HepG2 (cell line): ENCODE measurements at regions not wholly inside any gene's neighbourhood (a gene's known extent, or its start where the extent isn't known, plus 50 kb on each side); places are given as distances from the start of the nearest gene placed in this dataset.

ENCODE experiments used
- ATAC-seq: fragments of 200-7000 bp; cut with Tn5 transposase; 3 replicates; pipeline ENCODE4 v1.9.1; 2020; ENCODE audit warnings: mild to moderate bottlenecking, moderate library complexity
- BruUV-seq: library from RNA; stranded (reverse); fragments of 400-500 nt; replicated peaks from 2 replicates; lab custom pipeline; 2021; lab: Mats Ljungman, UMichigan
- CTCF ChIA-PET: fragments of 300-600 bp; formaldehyde crosslinking; extraction: SDS; loops from one replicate; lab custom pipeline; 2021; ENCODE audit warnings: low total read pairs, inconsistent platforms, low intra/inter-chr PET ratio; lab: Yijun Ruan, JAX
- POLR2A ChIA-PET: fragments of 350-600 bp; sonication (Branson Sonifier 250); formaldehyde crosslinking; loops from one replicate; lab custom pipeline; 2020; ENCODE audit warnings: antibody characterized with exemption, inconsistent platforms; lab: Yijun Ruan, JAX
- DNase-seq: peaks from one replicate; pipeline ENCODE4 v3.0.0-alpha.2; 2015; ENCODE audit warnings: low spot score
- FAIRE-seq: peaks from 3 replicates; lab custom pipeline; 2011; peaks lifted over from hg19 to GRCh38; lab: Jason Lieb, UNC
- H2AFZ ChIP-seq: one replicate; pipeline ENCODE4 v1.6.1; 2011; ENCODE audit warnings: low read length, inconsistent platforms
- H3K27ac ChIP-seq: fragments of 300-600 bp; 3 replicates; pipeline ENCODE4 v1.8.0; 2011; ENCODE audit warnings: mixed run types, mild to moderate bottlenecking, mixed read lengths, low read length, inconsistent platforms; ENCODE audit not compliant: insufficient read depth; ENCODE audit errors: extremely low read length
- H3K27me3 ChIP-seq, 2 experiments: fragments of 200-600 bp in 1 of 2; 2 replicates in 1 of 2; 3 replicates in 1 of 2; pipeline versions ENCODE4 v1.6.0 to v1.8.0; 2011; ENCODE audit warnings: low read length in 2 of 2, mild to moderate bottlenecking in 2 of 2, moderate library complexity in 2 of 2, inconsistent platforms in 1 of 2; ENCODE audit not compliant: insufficient read depth in 2 of 2, control insufficient read depth in 1 of 2
- H3K36me3 ChIP-seq, 2 experiments: fragments of 200-600 bp in 1 of 2; replicated peaks in 1 of 2; 2 replicates in 1 of 2; 3 replicates in 1 of 2; pipeline versions ENCODE4 v1.5.1 to v1.8.0; 2011; ENCODE audit warnings: low read length in 2 of 2, inconsistent platforms in 1 of 2; ENCODE audit not compliant: insufficient read depth in 2 of 2, control insufficient read depth in 1 of 2
- H3K4me1 ChIP-seq: 2 replicates; pipeline ENCODE4 v1.5.1; 2012; ENCODE audit warnings: low read length, inconsistent platforms; ENCODE audit not compliant: insufficient read depth
- H3K4me2 ChIP-seq: 2 replicates; pipeline ENCODE4 v1.6.0; 2011; ENCODE audit warnings: low read depth, low read length, inconsistent platforms
- H3K4me3 ChIP-seq, 3 experiments: fragments of 200-600 bp in 1 of 3; sonication (generic), shearing (Covaris generic) in 1 of 3; replicated peaks in 1 of 3; 2 replicates each; pipeline ENCODE4 v1.5.1; 2011 to 2016; ENCODE audit warnings: low read length in 3 of 3, inconsistent platforms in 2 of 3, low read depth in 2 of 3, mild to moderate bottlenecking in 2 of 3, control low read depth in 1 of 3, mixed read lengths in 1 of 3; ENCODE audit not compliant: insufficient read depth in 1 of 3
- H3K79me2 ChIP-seq: one replicate; pipeline ENCODE4 v1.6.1; 2011; ENCODE audit warnings: low read length, inconsistent platforms; ENCODE audit not compliant: insufficient read depth
- H3K9ac ChIP-seq: 2 replicates; pipeline ENCODE4 v1.6.0; 2011; ENCODE audit warnings: mild to moderate bottlenecking, low read depth, low read length, inconsistent platforms; ENCODE audit not compliant: insufficient read depth
- H3K9me3 ChIP-seq: 2 replicates; pipeline ENCODE4 v1.5.1; 2012; ENCODE audit warnings: mild to moderate bottlenecking, low read length
- H4K20me1 ChIP-seq: 2 replicates; pipeline ENCODE4 v1.6.0; 2011; ENCODE audit warnings: inconsistent platforms, mild to moderate bottlenecking, low read length, moderate library complexity; ENCODE audit not compliant: insufficient read depth
- ARHGAP35 ChIP-seq: sonication (generic); formaldehyde crosslinking; IDR thresholded peaks from 2 replicates; pipeline ENCODE4 v1.9.0; 2022; ENCODE audit warnings: mild to moderate bottlenecking, inconsistent platforms, moderate library complexity, missing genetic modification reagents, borderline replicate concordance
- CEBPZ ChIP-seq: IDR thresholded peaks from 2 replicates; pipeline ENCODE4 v1.6.1; 2012; ENCODE audit warnings: low read length, improper control_type of control experiment
- HCFC1 ChIP-seq: fragments of 150-350 bp; IDR thresholded peaks from 2 replicates; pipeline ENCODE4 v1.6.1; 2014; ENCODE audit warnings: low read depth, low read length
- HMGA1 ChIP-seq: sonication (generic); formaldehyde crosslinking; conservative IDR thresholded peaks from 2 replicates; pipeline ENCODE4 v1.4.0; 2020; ENCODE audit warnings: missing genetic modification reagents
- HNRNPLL ChIP-seq: fragments of 200-400 bp; formaldehyde crosslinking; IDR thresholded peaks from 2 replicates; pipeline ENCODE4 v1.6.1; 2017; ENCODE audit warnings: mild to moderate bottlenecking, low read depth, low read length; ENCODE audit not compliant: poor library complexity, severe bottlenecking
- KLF11 ChIP-seq: IDR thresholded peaks from 2 replicates; pipeline ENCODE4 v1.6.1; 2016; ENCODE audit warnings: missing compliant biosample characterization
- KLF9 ChIP-seq: IDR thresholded peaks from 2 replicates; pipeline ENCODE4 v1.6.1; 2016; ENCODE audit warnings: low read depth
- LCORL ChIP-seq, 2 experiments: fragments of 450-650 bp in 1 of 2; sonication (generic) in 1 of 2; formaldehyde crosslinking in 1 of 2; IDR thresholded peaks; 2 replicates each; pipeline versions ENCODE4 v1.5.0 to v1.6.1; 2017 to 2020; ENCODE audit warnings: antibody characterized with exemption in 1 of 2, missing genetic modification reagents in 1 of 2
- NFIB ChIP-seq: sonication (generic); formaldehyde crosslinking; IDR thresholded peaks from 2 replicates; pipeline ENCODE4 v1.9.0; 2021; ENCODE audit warnings: missing genetic modification reagents, mild to moderate bottlenecking, borderline replicate concordance
- PHF21A ChIP-seq: sonication (generic); formaldehyde crosslinking; IDR thresholded peaks from 2 replicates; pipeline ENCODE4 v1.5.0; 2020; ENCODE audit warnings: mild to moderate bottlenecking, missing genetic modification reagents
- POLR2AphosphoS5 ChIP-seq: IDR thresholded peaks from 2 replicates; pipeline ENCODE4 v1.6.1; 2012; ENCODE audit warnings: low read depth, low read length
- SKI ChIP-seq: fragments of 450-650 bp; IDR thresholded peaks from one replicate; pipeline ENCODE4 v1.6.1; 2018; ENCODE audit warnings: mild to moderate bottlenecking; ENCODE audit not compliant: partially characterized antibody
- SNRNP70 ChIP-seq: fragments of 200-400 bp; formaldehyde crosslinking; IDR thresholded peaks from 2 replicates; pipeline ENCODE4 v1.6.1; 2017; ENCODE audit warnings: mild to moderate bottlenecking, low read depth, low read length, moderate library complexity
- TCF7L2 ChIP-seq: IDR thresholded peaks from 2 replicates; pipeline ENCODE4 v1.6.1; 2011; ENCODE audit warnings: mild to moderate bottlenecking, low read depth, low read length, moderate library complexity
- TP53 ChIP-seq: sonication (generic); formaldehyde crosslinking; conservative IDR thresholded peaks from 2 replicates; pipeline ENCODE4 v1.4.0; 2020; ENCODE audit warnings: missing genetic modification reagents
- ZFP36L2 ChIP-seq: sonication (generic); formaldehyde crosslinking; IDR thresholded peaks from 2 replicates; pipeline ENCODE4 v1.4.0; 2020; ENCODE audit warnings: missing genetic modification reagents
- ZFP41 ChIP-seq: sonication (generic); formaldehyde crosslinking; IDR thresholded peaks from 2 replicates; pipeline ENCODE4 v1.4.0; 2020; ENCODE audit warnings: mild to moderate bottlenecking, missing genetic modification reagents, borderline replicate concordance
- ZFP90 ChIP-seq: sonication (generic); formaldehyde crosslinking; IDR thresholded peaks from 2 replicates; pipeline ENCODE4 v1.8.0; 2022; ENCODE audit warnings: missing genetic modification reagents, mild to moderate bottlenecking, inconsistent platforms, borderline replicate concordance
- ZNF136 ChIP-seq: sonication (generic); formaldehyde crosslinking; IDR thresholded peaks from 2 replicates; pipeline ENCODE4 v1.8.1; 2022; ENCODE audit warnings: low read depth, mild to moderate bottlenecking, moderate library complexity, missing genetic modification reagents
- ZNF556 ChIP-seq: sonication (generic); formaldehyde crosslinking; IDR thresholded peaks from 2 replicates; pipeline ENCODE4 v1.4.0; 2020; ENCODE audit warnings: mild to moderate bottlenecking, missing genetic modification reagents, borderline replicate concordance
- ZNF570 ChIP-seq: sonication (generic); formaldehyde crosslinking; IDR thresholded peaks from 2 replicates; pipeline ENCODE4 v1.4.0; 2020; ENCODE audit warnings: mild to moderate bottlenecking, missing genetic modification reagents, borderline replicate concordance
- ZNF644 ChIP-seq: IDR thresholded peaks from 2 replicates; pipeline ENCODE4 v1.6.1; 2016; ENCODE audit warnings: low read depth
- ZNF7 ChIP-seq: IDR thresholded peaks from 2 replicates; pipeline ENCODE4 v1.6.1; 2016; ENCODE audit warnings: missing biosample characterization, missing genetic modification reagents
- ZNF772 ChIP-seq: sonication (generic); formaldehyde crosslinking; IDR thresholded peaks from 2 replicates; pipeline ENCODE4 v1.5.0; 2020; ENCODE audit warnings: mild to moderate bottlenecking, missing genetic modification reagents
- ZNF879 ChIP-seq: sonication (generic); formaldehyde crosslinking; IDR thresholded peaks from 2 replicates; pipeline ENCODE4 v1.8.1; 2023; ENCODE audit warnings: missing genetic modification reagents
- WGBS: methylation state at CpG from one replicate; pipeline ENCODE4 v1.1.6; 2017; ENCODE audit warnings: low lambda C conversion rate; 5-methylcytosine and 5-hydroxymethylcytosine counted together
- in situ Hi-C: cut with HindIII; loops from 2 replicates; pipeline ENCODE4 v1.10.0; 2017; ENCODE audit warnings: low pct_unique_long_range_greater_than_20kb; ENCODE audit not compliant: extremely low pct_ligation_motif_present
- intact Hi-C: fragments of 100-400 bp; cut with micrococcal nuclease; formaldehyde crosslinking; loops from one replicate; pipeline ENCODE4 v1.10.0; 2022; ENCODE audit not compliant: unreplicated experiment

- no peak for TF ChIP-seq HCFC1
- no peak for TF ChIP-seq NFIB
- TF ChIP-seq TCF7L2, result no peak
- no peak for TF ChIP-seq KLF11 (CRISPR knock-in tag)
- TF ChIP-seq ZNF879 (CRISPR knock-in tag), result no peak
- TF ChIP-seq ZNF556 (CRISPR knock-in tag), result no peak
Observed at GRCh38 chr9:117957267-117957666, 253.1 kb downstream of the TLR4 start (continued).

- ChIA-PET CTCF (no interaction called here), POLR2A (no interaction called here)
- H3K4me3 ChIP-seq, result no peak overlapping the region
- H3K36me3 ChIP-seq, result no peaks in the 10 kb centered on the region
- no peak overlapping the region for H3K27ac ChIP-seq
- 6% methylated on average over 2 of the region's 2 CpGs for WGBS
- H4K20me1 ChIP-seq, result no peaks in the 10 kb centered on the region
- H3K79me2 ChIP-seq, result no peaks in the 10 kb centered on the region
- ATAC-seq (no peak), FAIRE-seq (no peak), DNase-seq (no peak)
- no peaks in the 10 kb centered on the region for H3K4me1 ChIP-seq
- peaks cover 22% of the 10 kb centered on the region; the same call in 1 of the 2 replicates for H3K9me3 ChIP-seq
- H3K9ac ChIP-seq, result no peak overlapping the region
- no TSS peak for BruUV-seq
- intact Hi-C loops (no loop called here), in situ Hi-C loops (no loop called here)
- H2AFZ ChIP-seq, result no peak overlapping the region
- TF ChIP-seq ZNF136 (CRISPR knock-in tag), result no peak
- TF ChIP-seq ZFP36L2, result no peak
- TF ChIP-seq LCORL (IDR thresholded peaks at IDR 0.05), result no peak
- no peak for TF ChIP-seq LCORL (CRISPR knock-in tag; IDR thresholded peaks at IDR 0.05)
- no peak for TF ChIP-seq ZFP90 (CRISPR knock-in tag)
- no peak for TF ChIP-seq SKI
- TF ChIP-seq ARHGAP35, result no peak
- TF ChIP-seq ZFP41 (CRISPR knock-in tag), result no peak
- no peak for TF ChIP-seq ZNF644 (CRISPR knock-in tag)
- TF ChIP-seq ZNF7, result no peak
- no peak for TF ChIP-seq HNRNPLL
- no peak for TF ChIP-seq ZNF570 (CRISPR knock-in tag)
- no peak for TF ChIP-seq KLF9 (CRISPR knock-in tag)
- TF ChIP-seq CEBPZ, result no peak
- no peak for TF ChIP-seq POLR2AphosphoS5
- no peak for TF ChIP-seq SNRNP70
- no peak for TF ChIP-seq HMGA1 (CRISPR knock-in tag)
- no peak for TF ChIP-seq PHF21A (CRISPR knock-in tag)
- TF ChIP-seq ZNF772 (CRISPR knock-in tag), result no peak
- TF ChIP-seq TP53 (CRISPR knock-in tag), result no peak
- no peak overlapping the region for H3K4me2 ChIP-seq
- H3K27me3 ChIP-seq, result no peaks in the 10 kb centered on the region
Observed at GRCh38 chr9:117958726-117959125, 254.5 kb downstream of the TLR4 start.
